Panc1 (cell line): ENCODE measurements at regions not wholly inside any gene's neighbourhood (a gene's known extent, or its start where the extent isn't known, plus 50 kb on each side); places are given as distances from the start of the nearest gene placed in this dataset.

Source experiments
- ATAC-seq: fragments of 200-7000 bp; cut with Tn5 transposase; 2 replicates; pipeline ENCODE4 v1.9.1; 2020; ENCODE audit warnings: mild to moderate bottlenecking, moderate library complexity
- BruUV-seq: library from RNA; stranded (reverse); fragments of 400-500 nt; replicated peaks from 2 replicates; lab custom pipeline; 2021; lab: Mats Ljungman, UMichigan
- CTCF ChIA-PET: fragments of 300-600 bp; sonication (Branson Sonifier 250); formaldehyde crosslinking; loops from one replicate; lab custom pipeline; 2022; ENCODE audit warnings: antibody characterized with exemption; lab: Charles Lee
- POLR2A ChIA-PET: fragments of 300-600 bp; sonication (Branson Sonifier 250); formaldehyde crosslinking; loops from one replicate; lab custom pipeline; 2022; ENCODE audit warnings: antibody characterized with exemption; lab: Charles Lee
- DNase-seq: peaks from one replicate; pipeline ENCODE4 v3.0.0-alpha.2; 2010; ENCODE audit warnings: low read depth, low spot score
- H3K27ac ChIP-seq: 2 replicates; pipeline ENCODE4 v1.5.1; 2011; ENCODE audit warnings: mild to moderate bottlenecking, low read length, inconsistent platforms
- H3K27me3 ChIP-seq: fragments of 200-500 bp; sonication (Bioruptor generic); 2 replicates; pipeline ENCODE4 v1.6.0; 2014; ENCODE audit warnings: low read length, inconsistent platforms; ENCODE audit not compliant: control insufficient read depth, insufficient read depth
- H3K36me3 ChIP-seq: fragments of 200-500 bp; sonication (Bioruptor generic); 2 replicates; pipeline ENCODE4 v1.5.1; 2014; ENCODE audit warnings: inconsistent platforms, mild to moderate bottlenecking, low read length, moderate library complexity; ENCODE audit not compliant: control insufficient read depth, insufficient read depth
- H3K4me1 ChIP-seq: 2 replicates; pipeline ENCODE4 v1.5.1; 2011; ENCODE audit warnings: inconsistent platforms, mild to moderate bottlenecking, low read length, moderate library complexity; ENCODE audit not compliant: control insufficient read depth, insufficient read depth
- H3K4me3 ChIP-seq, 2 experiments: 2 replicates each; pipeline ENCODE4 v1.5.1; 2011 to 2012; ENCODE audit warnings: low read depth in 2 of 2, low read length in 2 of 2, mild to moderate bottlenecking in 2 of 2, inconsistent platforms in 1 of 2, moderate library complexity in 1 of 2
- H3K9me3 ChIP-seq: fragments of 200-500 bp; sonication (Bioruptor generic); 2 replicates; pipeline ENCODE4 v1.5.1; 2014; ENCODE audit warnings: low read depth, mild to moderate bottlenecking, inconsistent platforms, low read length, moderate library complexity; ENCODE audit not compliant: control insufficient read depth, insufficient read depth
- POLR2AphosphoS5 ChIP-seq: IDR thresholded peaks from 2 replicates; pipeline ENCODE4 v1.6.1; 2012; ENCODE audit warnings: mild to moderate bottlenecking, low read depth, low read length, moderate library complexity
- REST ChIP-seq, 2 experiments: IDR thresholded peaks; 2 replicates each; pipeline ENCODE4 v1.6.1; 2011 to 2012; ENCODE audit warnings: low read depth in 2 of 2, control low read depth in 1 of 2, low read length in 1 of 2, mild to moderate bottlenecking in 1 of 2, moderate library complexity in 1 of 2; ENCODE audit not compliant: insufficient read depth in 1 of 2
- SIN3A ChIP-seq: IDR thresholded peaks from 2 replicates; pipeline ENCODE4 v1.6.1; 2012; ENCODE audit warnings: low read depth, mild to moderate bottlenecking, low read length, moderate library complexity, borderline replicate concordance; ENCODE audit not compliant: insufficient read depth
- TCF7L2 ChIP-seq: IDR thresholded peaks from 2 replicates; pipeline ENCODE4 v1.6.1; 2011; ENCODE audit warnings: mild to moderate bottlenecking, low read depth, low read length, inconsistent platforms
- in situ Hi-C: cut with HindIII; loops from 2 replicates; pipeline ENCODE4 v1.10.0; 2016; ENCODE audit warnings: low sequenced_read_pairs, low pct_unique_long_range_greater_than_20kb
- intact Hi-C: fragments of 100-400 bp; cut with micrococcal nuclease; formaldehyde crosslinking; loops from one replicate; pipeline ENCODE4 v1.10.0; 2022; ENCODE audit not compliant: unreplicated experiment
- TF ChIP-seq, protein P1 (sequence below): fragments of 450-650 bp; IDR thresholded peaks from 2 replicates; pipeline ENCODE4 v1.5.1; 2017; ENCODE audit warnings: mild to moderate bottlenecking

- no peaks in the 10 kb centered on the region for H3K9me3 ChIP-seq
- H3K36me3 ChIP-seq: no peaks in the 10 kb centered on the region
- TF ChIP-seq TCF7L2: no peak
- TF ChIP-seq REST (IDR thresholded peaks at IDR 0.05; ENCODE audit: insufficient read depth in 1 of 2, low read depth in 2 of 2, low read length in 1 of 2): no peak
- no peak for TF ChIP-seq SIN3A
- TF ChIP-seq, protein P1, sequence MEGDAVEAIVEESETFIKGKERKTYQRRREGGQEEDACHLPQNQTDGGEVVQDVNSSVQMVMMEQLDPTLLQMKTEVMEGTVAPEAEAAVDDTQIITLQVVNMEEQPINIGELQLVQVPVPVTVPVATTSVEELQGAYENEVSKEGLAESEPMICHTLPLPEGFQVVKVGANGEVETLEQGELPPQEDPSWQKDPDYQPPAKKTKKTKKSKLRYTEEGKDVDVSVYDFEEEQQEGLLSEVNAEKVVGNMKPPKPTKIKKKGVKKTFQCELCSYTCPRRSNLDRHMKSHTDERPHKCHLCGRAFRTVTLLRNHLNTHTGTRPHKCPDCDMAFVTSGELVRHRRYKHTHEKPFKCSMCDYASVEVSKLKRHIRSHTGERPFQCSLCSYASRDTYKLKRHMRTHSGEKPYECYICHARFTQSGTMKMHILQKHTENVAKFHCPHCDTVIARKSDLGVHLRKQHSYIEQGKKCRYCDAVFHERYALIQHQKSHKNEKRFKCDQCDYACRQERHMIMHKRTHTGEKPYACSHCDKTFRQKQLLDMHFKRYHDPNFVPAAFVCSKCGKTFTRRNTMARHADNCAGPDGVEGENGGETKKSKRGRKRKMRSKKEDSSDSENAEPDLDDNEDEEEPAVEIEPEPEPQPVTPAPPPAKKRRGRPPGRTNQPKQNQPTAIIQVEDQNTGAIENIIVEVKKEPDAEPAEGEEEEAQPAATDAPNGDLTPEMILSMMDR: no peak
- TF ChIP-seq POLR2AphosphoS5: no peak
- H3K4me1 ChIP-seq: no peaks in the 10 kb centered on the region
- no TSS peak for BruUV-seq
- H3K27me3 ChIP-seq: no peaks in the 10 kb centered on the region
- in situ Hi-C loops (no loop called here), intact Hi-C loops (no loop called here)
- CTCF ChIA-PET: no interaction called here
- DNase-seq (no peak), ATAC-seq (no peak)
- no peak overlapping the region for H3K4me3 ChIP-seq
- H3K27ac ChIP-seq: no peak overlapping the region
- POLR2A ChIA-PET: no interaction called here
These were observed 362.2 kb upstream of the PCDH20 start for GRCh38 chr13:61777899-61778298.

DNA sequence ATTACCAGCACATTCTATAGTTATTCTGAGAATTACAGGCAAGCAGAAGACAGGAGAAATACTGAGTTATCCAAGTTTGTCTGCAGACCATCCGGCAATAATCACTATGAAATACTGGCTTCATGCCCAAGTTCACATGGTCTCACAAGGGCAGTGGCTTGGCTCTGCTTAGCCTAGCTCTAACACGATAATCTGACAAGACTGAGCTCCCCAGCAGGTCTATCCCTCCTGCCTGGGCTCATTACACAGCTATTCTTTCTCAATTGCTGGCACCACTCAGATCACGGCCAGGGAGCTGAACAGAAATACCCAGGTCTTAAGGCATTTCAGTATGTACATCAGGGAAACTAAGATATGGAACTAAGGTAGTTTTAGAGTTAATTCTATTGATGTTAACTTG lies 361.6 kb upstream of the PCDH20 start:
- intact Hi-C loops (no loop called here), in situ Hi-C loops (no loop called here)
- Histone ChIP-seq H3K36me3 (no peaks in the 10 kb centered on the region), H3K9me3 (no peaks in the 10 kb centered on the region), H3K27ac (no peak overlapping the region), H3K4me1 (no peaks in the 10 kb centered on the region), H3K27me3 (no peaks in the 10 kb centered on the region), H3K4me3 (no peak overlapping the region)
- ChIA-PET POLR2A (no interaction called here), CTCF (no interaction called here)
- BruUV-seq: no TSS peak
- no peak for DNase-seq
- no peak for ATAC-seq
- no peak for TF ChIP-seq POLR2AphosphoS5
- TF ChIP-seq SIN3A: no peak
- TF ChIP-seq, protein P1: no peak
- TF ChIP-seq REST (IDR thresholded peaks at IDR 0.05; ENCODE audit: insufficient read depth in 1 of 2, low read depth in 2 of 2, low read length in 1 of 2): no peak
- no peak for TF ChIP-seq TCF7L2
